ENCODE measurements at regions not wholly inside any gene's neighbourhood (a gene's known extent, or its start where the extent isn't known, plus 50 kb on each side); places are given as distances from the start of the nearest gene placed in this dataset.

GRCh38 chr3:177350121-177350520 lies 152.8 kb upstream of the TBL1XR1 start:
- 57 to 63% (median 58%) methylated on average over 2 of the region's 2 CpGs for whole genome bisulfite sequencing, 3 donors
- intact Hi-C loops (cut with DNase I), result loop anchor here in 1 of 4 donors (10.0 kb wide), 1 partner anchor 305 kb away; no protein-coding TSS in a partner anchor
- DNase-seq, result no peak
- H3K36me3 ChIP-seq, result no peaks in the 10 kb centered on the region
- H3K27ac ChIP-seq, result no peak overlapping the region
- H3K9me3 ChIP-seq, result no peaks in the 10 kb centered on the region
- TF ChIP-seq, protein P1, sequence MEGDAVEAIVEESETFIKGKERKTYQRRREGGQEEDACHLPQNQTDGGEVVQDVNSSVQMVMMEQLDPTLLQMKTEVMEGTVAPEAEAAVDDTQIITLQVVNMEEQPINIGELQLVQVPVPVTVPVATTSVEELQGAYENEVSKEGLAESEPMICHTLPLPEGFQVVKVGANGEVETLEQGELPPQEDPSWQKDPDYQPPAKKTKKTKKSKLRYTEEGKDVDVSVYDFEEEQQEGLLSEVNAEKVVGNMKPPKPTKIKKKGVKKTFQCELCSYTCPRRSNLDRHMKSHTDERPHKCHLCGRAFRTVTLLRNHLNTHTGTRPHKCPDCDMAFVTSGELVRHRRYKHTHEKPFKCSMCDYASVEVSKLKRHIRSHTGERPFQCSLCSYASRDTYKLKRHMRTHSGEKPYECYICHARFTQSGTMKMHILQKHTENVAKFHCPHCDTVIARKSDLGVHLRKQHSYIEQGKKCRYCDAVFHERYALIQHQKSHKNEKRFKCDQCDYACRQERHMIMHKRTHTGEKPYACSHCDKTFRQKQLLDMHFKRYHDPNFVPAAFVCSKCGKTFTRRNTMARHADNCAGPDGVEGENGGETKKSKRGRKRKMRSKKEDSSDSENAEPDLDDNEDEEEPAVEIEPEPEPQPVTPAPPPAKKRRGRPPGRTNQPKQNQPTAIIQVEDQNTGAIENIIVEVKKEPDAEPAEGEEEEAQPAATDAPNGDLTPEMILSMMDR (IDR thresholded peaks at IDR 0.05), result no peak
- H3K27me3 ChIP-seq, result no peaks in the 10 kb centered on the region
- no peak overlapping the region for H3K4me3 ChIP-seq
- H3K4me1 ChIP-seq (ENCODE audit: insufficient read depth), result peaks cover 2% of the 10 kb centered on the region

- H3K27ac ChIP-seq, result no peak overlapping the region
- no peaks in the 10 kb centered on the region for H3K9me3 ChIP-seq
- 97 to 100% (median 100%) methylated on average over 1 of the region's 1 CpG for WGBS, 3 donors
- TF ChIP-seq, protein P1 (IDR thresholded peaks at IDR 0.05), result no peak
- no peak for TF ChIP-seq POLR2A (IDR thresholded peaks at IDR 0.05)
- TF ChIP-seq EP300 (IDR thresholded peaks at IDR 0.05), result no peak
- DNase-seq, result no peak
- no peaks in the 10 kb centered on the region for H3K4me1 ChIP-seq (ENCODE audit: insufficient read depth)
- no peaks in the 10 kb centered on the region for H3K36me3 ChIP-seq
- no peak overlapping the region for H3K4me3 ChIP-seq
- intact Hi-C loops (cut with DNase I), result loop anchor here in 1 of 4 donors (10.0 kb wide), 1 partner anchor 306 kb away; no protein-coding TSS in a partner anchor
- H3K27me3 ChIP-seq, result no peaks in the 10 kb centered on the region
Observed at GRCh38 chr3:177351206-177351605, 153.9 kb upstream of the TBL1XR1 start.

- Histone ChIP-seq H3K4me3 (no peak overlapping the region), H3K4me1 (ENCODE audit: insufficient read depth) (no peaks in the 10 kb centered on the region), H3K36me3 (no peaks in the 10 kb centered on the region), H3K9me3 (no peaks in the 10 kb centered on the region), H3K27ac (no peak overlapping the region), H3K27me3 (no peaks in the 10 kb centered on the region)
- intact Hi-C loops (cut with DNase I), result loop anchor here in 1 of 4 donors (10.0 kb wide), 1 partner anchor 307 kb away; no protein-coding TSS in a partner anchor
- TF ChIP-seq POLR2A (IDR thresholded peaks at IDR 0.05) (no peak), EP300 (IDR thresholded peaks at IDR 0.05) (no peak)
- TF ChIP-seq, protein P1 (IDR thresholded peaks at IDR 0.05), result no peak
- 93 to 99% (median 96%) methylated on average over 3 of the region's 3 CpGs for WGBS, 3 donors
- no peak for DNase-seq
Observed at GRCh38 chr3:177351757-177352158, 154.5 kb upstream of the TBL1XR1 start.

DNA sequence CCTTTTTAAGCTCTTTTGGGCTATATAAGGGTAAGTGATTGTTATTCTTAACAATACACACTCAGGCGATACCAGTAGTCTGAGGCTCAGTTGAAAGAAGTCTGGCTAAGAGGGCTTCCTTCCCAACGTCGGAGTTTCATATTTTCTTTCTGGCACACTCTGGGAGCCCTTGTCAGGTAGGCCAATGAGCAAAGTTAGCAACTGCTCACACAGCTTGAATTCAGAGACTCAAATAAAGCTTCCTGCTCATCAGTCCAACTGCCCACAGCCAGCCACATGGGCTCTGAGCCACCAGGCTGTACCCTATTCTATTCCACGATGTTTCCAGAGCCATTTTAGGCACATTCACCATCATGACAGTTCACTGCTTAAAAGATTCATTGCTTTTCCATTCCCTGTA lies 155.1 kb upstream of the TBL1XR1 start:
- no peaks in the 10 kb centered on the region for H3K36me3 ChIP-seq
- H3K9me3 ChIP-seq, result no peaks in the 10 kb centered on the region
- H3K4me3 ChIP-seq, result no peak overlapping the region
- no peak for TF ChIP-seq EP300 (IDR thresholded peaks at IDR 0.05)
- TF ChIP-seq, protein P1 (IDR thresholded peaks at IDR 0.05), result no peak
- no peak for TF ChIP-seq POLR2A (IDR thresholded peaks at IDR 0.05)
- 83 to 92% (median 88%) methylated on average over 4 of the region's 4 CpGs for WGBS, 3 donors
- intact Hi-C loops (cut with DNase I), result loop anchor here in 1 of 4 donors (10.0 kb wide), 1 partner anchor 308 kb away; no protein-coding TSS in a partner anchor
- H3K4me1 ChIP-seq (ENCODE audit: insufficient read depth), result peaks cover 2% of the 10 kb centered on the region
- H3K27ac ChIP-seq, result no peak overlapping the region
- H3K27me3 ChIP-seq, result no peaks in the 10 kb centered on the region
- no peak for DNase-seq

All from ovary (tissue), 7 donors.